Stimulated activated CD4-positive, alpha-beta T cell treated with anti-CD3 and anti-CD28 coated beads, Interleukin-1b, Interleukin-23, amount 100 ng/mL, for 48 hours (primary cell): ENCODE measurements at regions not wholly inside any gene's neighbourhood (a gene's known extent, or its start where the extent isn't known, plus 50 kb on each side); places are given as distances from the start of the nearest gene placed in this dataset.

Experiments used
- DNase-seq: peaks from one replicate; pipeline ENCODE4 v3.0.0-alpha.2; 2020

GRCh38 chr19:23531976-23532375 is 136.7 kb upstream of the ZNF91 start:
- DNase-seq: no peak

GRCh38 chr19:23531231-23531790 is 136.0 kb upstream of the ZNF91 start:
- DNase-seq: no peak

GRCh38 chr19:23528376-23528775 is 133.1 kb upstream of the ZNF91 start:
- no peak for DNase-seq

- peak; percentile 9 for DNase-seq
These were observed 132.5 kb upstream of the ZNF91 start for GRCh38 chr19:23527797-23528196.

GRCh38 chr19:23526302-23526701 is 131.0 kb upstream of the ZNF91 start:
- DNase-seq: no peak

GRCh38 chr19:23525276-23525852 is 130.1 kb upstream of the ZNF91 start:
- DNase-seq: no peak

- DNase-seq: no peak
These were observed 128.6 kb upstream of the ZNF91 start for GRCh38 chr19:23523863-23524262.

GRCh38 chr19:23522431-23522830 is 127.2 kb upstream of the ZNF91 start:
- no peak for DNase-seq

- DNase-seq: no peak
These were observed 126.2 kb upstream of the ZNF91 start for GRCh38 chr19:23521471-23521870.

- no peak for DNase-seq
These were observed 125.2 kb upstream of the ZNF91 start for GRCh38 chr19:23520441-23520840.

GRCh38 chr19:23519031-23519430 is 123.8 kb upstream of the ZNF91 start:
- DNase-seq: no peak

- no peak for DNase-seq
These were observed 121.0 kb upstream of the ZNF91 start for GRCh38 chr19:23516266-23516665.

GRCh38 chr19:23515551-23515950 is 120.3 kb upstream of the ZNF91 start:
- DNase-seq: no peak

- DNase-seq: no peak
These were observed 117.1 kb upstream of the ZNF91 start for GRCh38 chr19:23512151-23512925.

GRCh38 chr19:23509686-23510450 is 114.6 kb upstream of the ZNF91 start:
- DNase-seq: no peak

- DNase-seq: no peak
These were observed 112.2 kb upstream of the ZNF91 start for GRCh38 chr19:23507446-23507845.

- no peak for DNase-seq
These were observed 110.5 kb upstream of the ZNF91 start for GRCh38 chr19:23505738-23506137.

- no peak for DNase-seq
These were observed 87.6 kb upstream of the ZNF91 start for GRCh38 chr19:23482829-23483228.

GRCh38 chr19:23481043-23481442 is 85.8 kb upstream of the ZNF91 start:
- DNase-seq: no peak

GRCh38 chr19:23475477-23475876 is 80.2 kb upstream of the ZNF91 start:
- DNase-seq: no peak

- DNase-seq: no peak
These were observed 79.5 kb upstream of the ZNF91 start for GRCh38 chr19:23474761-23475160.

- no peak for DNase-seq
These were observed 78.9 kb upstream of the ZNF91 start for GRCh38 chr19:23474172-23474571.

- no peak for DNase-seq
These were observed 75.7 kb upstream of the ZNF91 start for GRCh38 chr19:23470873-23471545.
